Heart right ventricle (tissue), 16 donors: ENCODE measurements at regions not wholly inside any gene's neighbourhood (a gene's known extent, or its start where the extent isn't known, plus 50 kb on each side); places are given as distances from the start of the nearest gene placed in this dataset.
"Not testable (repeated sequence)": the region's sequence is repeated elsewhere in the genome, so short reads cannot be mapped to it uniquely, and the experiment has no call there.

Experiments
- ATAC-seq, 8 donors: fragments of 200-7000 bp; cut with Tn5 transposase; one replicate each; pipeline ENCODE4 v1.9.1; 2020; ENCODE audit warnings: mild to moderate bottlenecking in 8 of 8, moderate library complexity in 8 of 8, moderate number of reproducible peaks in 1 of 8
- DNase-seq, 2 donors: peaks; one replicate each; pipeline ENCODE4 v3.0.0-alpha.2; 2020
- H3K27ac ChIP-seq, 10 donors: fragments of 200-600 bp; sonication (generic) in 2 of 10; one replicate each; pipeline versions ENCODE4 v1.5.0 to v1.8.0; 2020 to 2022; ENCODE audit warnings: mild to moderate bottlenecking in 3 of 10
- H3K27me3 ChIP-seq, 7 donors: fragments of 200-600 bp; one replicate each; pipeline ENCODE4 v1.8.0; 2021 to 2022; ENCODE audit warnings: mild to moderate bottlenecking in 2 of 7
- H3K36me3 ChIP-seq, 9 donors: fragments of 200-600 bp; sonication (generic) in 1 of 9; one replicate each; pipeline versions ENCODE4 v1.5.0 to v1.8.0; 2020 to 2022; ENCODE audit warnings: mild to moderate bottlenecking in 2 of 9
- H3K4me1 ChIP-seq, 9 donors: fragments of 200-600 bp; sonication (generic) in 1 of 9; one replicate each; pipeline versions ENCODE4 v1.5.0 to v1.8.0; 2020 to 2022; ENCODE audit warnings: mild to moderate bottlenecking in 4 of 9
- H3K4me3 ChIP-seq, 10 donors: fragments of 200-600 bp; sonication (generic) in 2 of 10; one replicate each; pipeline versions ENCODE4 v1.5.0 to v1.8.0; 2020 to 2022; ENCODE audit warnings: mild to moderate bottlenecking in 7 of 10, moderate library complexity in 2 of 10
- H3K9me3 ChIP-seq, 11 donors: fragments of 200-600 bp in 10 of 11; sonication (generic) in 2 of 11; one replicate each; pipeline versions ENCODE4 v1.5.0 to v1.8.0; 2013 to 2022; ENCODE audit warnings: mild to moderate bottlenecking in 2 of 11, control low read depth in 1 of 11, moderate library complexity in 1 of 11
- WGBS, 2 donors: extraction: QIAGEN DNeasy Blood & Tissue Kit; methylation state at CpG; one replicate each; pipeline ENCODE4 v1.1.7; 2013; ENCODE audit warnings: inconsistent platforms in 1 of 2; 5-methylcytosine and 5-hydroxymethylcytosine counted together
- intact Hi-C, 10 donors: fragments of 100-400 bp; cut with DNase I; formaldehyde crosslinking; loops; one replicate each; pipeline versions ENCODE4 v1.11.1 to v1.14.2; 2022
- TF ChIP-seq, protein P1 (sequence below), 9 donors: fragments of 200-600 bp; sonication (generic) in 2 of 9; IDR thresholded peaks; one replicate each; pipeline versions ENCODE4 v1.5.0 to v1.8.0; 2021 to 2022; ENCODE audit warnings: antibody characterized with exemption in 9 of 9, mild to moderate bottlenecking in 5 of 9, moderate library complexity in 1 of 9
- donor health status: Arrhythmogenic right ventricular cardiomyopathy.
- donor health status: ischemic (EF 13 %, LVEDD 7.1; RV severe dilation, severe dysfunction).
- donor health status: healthy with polysubstance abuse.
- donor health status: DM: no; HTN: yes; CAD: no.
- donor health status: DM: no; HTN: no; CAD: no.
- donor health status: ischemic (EF 25% LVEDD 6.9; RV normal size, moderate dysfunction).
- donor health status: ischemic (EF 25% LVEDD 5.7; RV mildly dilated, moderate dysfunction).
- donor health status: healthy.
- donor health status: DM: yes; HTN: yes; CAD: no.
- donor health status: Ischemic cardiomyopathy.
- donor health status: ischemic (EF 35%, LVEDD 5.7; RV mildly dilated, moderate dysfunction).
- donor health status: nonischemic (EF 11% LVEDD 7.7; RV severe dilation, severe dysfunction).
- donor health status: DM: yes; HTN: yes; CAD: no.
- donor health status: PGD.
- donor health status: ischemic (EF 29% LVEDD 5.4; RV normal size, mild dysfunction).
- donor health status: nonischemic (EF 23%, LVEDD 6.1; RV moderate dilation, normal function).

DNA sequence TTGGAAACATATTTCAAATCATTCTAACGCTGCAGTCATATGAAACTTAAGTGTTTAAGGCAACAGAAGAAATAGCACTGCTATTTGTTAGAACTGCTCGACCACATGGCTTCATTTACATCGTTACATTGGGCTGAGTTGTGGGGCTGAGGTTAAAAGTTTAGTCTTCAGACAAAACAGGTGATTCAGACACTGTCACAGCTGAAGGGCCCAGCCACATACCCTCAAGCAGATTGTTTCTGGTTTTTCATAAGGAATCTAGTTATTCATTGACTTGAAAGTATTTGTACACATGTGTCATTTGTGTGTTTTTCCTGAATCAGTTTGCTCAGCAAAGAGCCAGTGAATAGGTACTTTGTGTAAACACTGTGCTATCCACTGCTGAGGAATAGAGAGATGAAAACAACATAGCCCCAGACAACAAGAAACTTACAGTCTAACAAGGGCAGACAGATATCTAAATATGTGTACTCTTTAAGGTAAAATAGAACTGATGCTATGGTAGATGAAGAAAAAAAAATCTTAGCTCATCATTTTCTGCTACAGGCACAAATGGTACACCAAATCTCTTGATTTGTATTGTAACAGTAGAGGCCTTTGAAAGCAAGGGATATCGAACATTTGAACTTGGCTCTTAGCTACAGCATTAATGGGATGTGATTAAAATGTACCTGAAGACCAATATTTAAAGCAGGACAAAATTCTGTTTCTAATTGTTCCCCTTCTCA lies 357.6 kb upstream of the RPS23 start:
- ATAC-seq (no peak), DNase-seq (no peak)
- no peaks in the 10 kb centered on the region for H3K9me3 ChIP-seq
- H3K4me3 ChIP-seq, result no peak overlapping the region
- intact Hi-C loops, result loop anchor here in 3 of 10 donors (5.0 to 10.0 kb wide), 3 partner anchors 157 to 283 kb away; no protein-coding TSS in a partner anchor
- no peaks in the 10 kb centered on the region for H3K27me3 ChIP-seq
- H3K27ac ChIP-seq, result no peak overlapping the region
- WGBS, 2 donors, result 92 to 96% methylated on average over 4 of the region's 4 CpGs
- H3K4me1 ChIP-seq, result peaks cover 0 to 15% (median 8%) of the 10 kb centered on the region in 9 donors
- TF ChIP-seq, protein P1, sequence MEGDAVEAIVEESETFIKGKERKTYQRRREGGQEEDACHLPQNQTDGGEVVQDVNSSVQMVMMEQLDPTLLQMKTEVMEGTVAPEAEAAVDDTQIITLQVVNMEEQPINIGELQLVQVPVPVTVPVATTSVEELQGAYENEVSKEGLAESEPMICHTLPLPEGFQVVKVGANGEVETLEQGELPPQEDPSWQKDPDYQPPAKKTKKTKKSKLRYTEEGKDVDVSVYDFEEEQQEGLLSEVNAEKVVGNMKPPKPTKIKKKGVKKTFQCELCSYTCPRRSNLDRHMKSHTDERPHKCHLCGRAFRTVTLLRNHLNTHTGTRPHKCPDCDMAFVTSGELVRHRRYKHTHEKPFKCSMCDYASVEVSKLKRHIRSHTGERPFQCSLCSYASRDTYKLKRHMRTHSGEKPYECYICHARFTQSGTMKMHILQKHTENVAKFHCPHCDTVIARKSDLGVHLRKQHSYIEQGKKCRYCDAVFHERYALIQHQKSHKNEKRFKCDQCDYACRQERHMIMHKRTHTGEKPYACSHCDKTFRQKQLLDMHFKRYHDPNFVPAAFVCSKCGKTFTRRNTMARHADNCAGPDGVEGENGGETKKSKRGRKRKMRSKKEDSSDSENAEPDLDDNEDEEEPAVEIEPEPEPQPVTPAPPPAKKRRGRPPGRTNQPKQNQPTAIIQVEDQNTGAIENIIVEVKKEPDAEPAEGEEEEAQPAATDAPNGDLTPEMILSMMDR (IDR thresholded peaks at IDR 0.05), result no peak
- H3K36me3 ChIP-seq, result no peaks in the 10 kb centered on the region

DNA sequence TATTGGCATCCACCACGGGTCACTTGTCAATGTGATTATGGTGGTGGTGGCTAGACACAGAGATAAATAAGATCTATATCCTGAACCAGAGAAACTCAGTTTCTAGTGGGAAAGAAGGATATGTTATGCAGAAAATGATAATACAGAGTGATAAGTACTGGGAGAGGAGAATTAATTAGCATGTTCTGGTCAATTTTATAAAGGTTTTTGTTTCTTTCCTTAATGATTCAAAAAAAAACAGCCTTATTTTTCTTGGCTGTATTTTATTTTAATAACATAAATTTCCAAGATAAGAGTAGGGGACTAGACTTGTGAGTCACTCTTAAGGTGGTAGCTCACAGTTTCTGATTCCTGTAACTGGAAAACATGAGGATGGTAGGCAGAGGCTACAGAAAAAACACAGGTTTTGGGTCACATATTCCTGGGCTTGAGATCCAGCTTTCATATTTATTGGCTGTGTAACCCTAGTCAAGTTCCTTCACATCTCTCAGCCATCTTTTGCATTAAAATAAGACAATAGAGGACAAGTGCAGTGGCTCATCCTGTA lies 350.3 kb upstream of the RPS23 start:
- no peaks in the 10 kb centered on the region for H3K27me3 ChIP-seq
- ATAC-seq (no peak), DNase-seq (no peak)
- no peaks in the 10 kb centered on the region for H3K36me3 ChIP-seq
- H3K27ac ChIP-seq, result no peak overlapping the region
- H3K9me3 ChIP-seq, result no peaks in the 10 kb centered on the region
- peaks cover 0 to 4% (median 0%) of the 10 kb centered on the region in 9 donors for H3K4me1 ChIP-seq
- no peak overlapping the region for H3K4me3 ChIP-seq
- TF ChIP-seq, protein P1 (IDR thresholded peaks at IDR 0.05), result no peak
- intact Hi-C loops, result no loop called here
- 48 to 51% methylated on average over 1 of the region's 1 CpG for WGBS, 2 donors

DNA sequence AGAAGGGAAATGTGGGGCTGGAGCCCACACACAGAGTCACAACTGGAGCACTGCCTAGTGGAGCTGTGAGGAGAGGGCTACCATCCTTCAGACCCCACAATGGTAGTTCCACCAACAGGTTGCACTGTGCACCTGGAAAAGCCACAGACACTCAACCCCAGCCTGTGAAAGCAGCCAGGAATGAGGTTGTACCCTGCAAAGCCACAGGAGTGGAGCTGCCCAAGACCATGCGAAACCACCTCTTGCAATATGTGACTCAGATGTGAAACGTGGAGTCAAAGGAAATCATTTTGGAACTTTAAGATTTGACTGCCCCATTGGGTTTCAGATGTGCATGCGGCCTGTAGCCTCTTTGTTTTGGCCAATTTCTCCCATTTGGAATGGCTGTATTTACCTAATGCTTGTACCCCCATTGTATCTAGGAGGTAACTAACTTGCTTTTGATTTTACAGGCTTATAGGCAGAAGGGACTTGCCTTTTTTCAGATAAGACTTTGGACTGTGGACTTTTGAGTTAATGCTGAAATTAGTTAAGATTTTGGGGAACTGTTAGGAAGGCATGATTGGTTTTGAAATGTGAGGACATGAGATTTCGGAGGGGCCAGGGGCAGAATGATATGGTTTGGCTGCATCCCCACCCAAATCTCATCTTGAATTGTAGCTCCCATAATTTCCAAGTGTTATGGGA lies 348.9 kb upstream of the RPS23 start:
- H3K9me3 ChIP-seq, DNase-seq, ATAC-seq, H3K27ac ChIP-seq, H3K4me3 ChIP-seq, H3K27me3 ChIP-seq, H3K36me3 ChIP-seq, intact Hi-C loops, H3K4me1 ChIP-seq: not testable (repeated sequence)
- 97 to 98% methylated on average over 4 of the region's 4 CpGs for WGBS, 2 donors

DNA sequence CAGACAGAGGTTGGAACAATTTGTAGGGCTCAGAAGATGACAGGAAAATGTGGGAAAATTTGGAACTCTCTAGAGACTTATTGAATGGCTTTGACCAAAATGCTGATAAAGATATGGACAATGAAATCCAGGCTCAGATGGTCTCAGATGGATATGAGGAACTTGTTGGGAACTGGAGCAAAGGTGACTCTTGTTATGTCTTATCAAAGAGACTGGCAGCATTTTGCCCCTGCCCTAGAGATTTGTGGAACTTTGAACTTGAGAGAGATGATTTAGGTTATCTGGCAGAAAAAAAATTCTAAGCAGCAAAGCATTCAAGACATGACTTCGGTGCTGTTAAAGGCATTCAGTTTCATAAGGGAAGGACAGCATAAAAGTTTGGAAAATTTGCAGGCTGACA lies 347.9 kb upstream of the RPS23 start:
- intact Hi-C loops, DNase-seq, H3K9me3 ChIP-seq, H3K27ac ChIP-seq, ATAC-seq, H3K4me3 ChIP-seq, H3K27me3 ChIP-seq, H3K4me1 ChIP-seq, H3K36me3 ChIP-seq: not testable (repeated sequence)
- WGBS, 2 donors, result 82 to 94% methylated on average over 1 of the region's 1 CpG

DNA sequence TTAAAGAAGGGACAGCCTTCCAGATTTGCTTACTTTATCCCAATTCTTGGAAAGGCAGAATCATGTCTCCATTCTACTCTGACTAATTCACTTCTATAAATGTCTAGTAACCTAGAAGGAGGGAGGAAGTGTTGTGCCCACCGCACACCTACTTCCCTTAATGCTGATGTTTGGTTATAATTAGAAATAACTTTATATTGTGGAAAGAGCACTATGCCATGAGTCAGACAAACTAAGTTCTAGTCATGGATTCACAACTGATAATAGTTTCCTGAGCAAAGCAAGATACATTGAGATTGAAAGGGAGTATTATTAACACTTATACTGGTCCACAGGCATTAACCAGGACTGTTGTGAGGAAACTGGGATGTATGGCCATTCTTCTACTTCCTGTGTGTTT lies 345.9 kb upstream of the RPS23 start:
- peaks cover 0 to 4% (median 0%) of the 10 kb centered on the region in 9 donors for H3K4me1 ChIP-seq
- H3K36me3 ChIP-seq, result no peaks in the 10 kb centered on the region
- no peak overlapping the region for H3K27ac ChIP-seq
- H3K9me3 ChIP-seq, result peaks cover 0 to 4% (median 0%) of the 10 kb centered on the region in 11 donors
- no peak overlapping the region for H3K4me3 ChIP-seq
- WGBS, 2 donors, result 54 to 71% methylated on average over 1 of the region's 1 CpG
- ATAC-seq (no peak), DNase-seq (no peak)
- TF ChIP-seq, protein P1 (IDR thresholded peaks at IDR 0.05), result no peak
- intact Hi-C loops, result no loop called here
- no peaks in the 10 kb centered on the region for H3K27me3 ChIP-seq
